ENCODE measurements at regions not wholly inside any gene's neighbourhood (a gene's known extent, or its start where the extent isn't known, plus 50 kb on each side); places are given as distances from the start of the nearest gene placed in this dataset.

- H3K9ac ChIP-seq (ENCODE audit: control insufficient read depth, extremely low read depth, insufficient read depth, low read length): no peak overlapping the region
- H3K4me3 ChIP-seq (ENCODE audit: control insufficient read depth in 2 of 3, extremely low read depth in 1 of 3, insufficient read depth in 2 of 3, low read depth in 1 of 3, low read length in 3 of 3): no peak overlapping the region
- no peaks in the 10 kb centered on the region for H3K27me3 ChIP-seq (ENCODE audit: control insufficient read depth, extremely low read depth, insufficient read depth, low read length)
- no peak overlapping the region for H3K4me2 ChIP-seq (ENCODE audit: control insufficient read depth, extremely low read depth, insufficient read depth, low read depth, low read length)
- dilution Hi-C loops (cut with MboI; ENCODE audit: extremely low pct_ligation_motif_present, low sequenced_read_pairs): no loop called here
- H3K9me3 ChIP-seq (ENCODE audit: control insufficient read depth, low read depth, low read length): no peaks in the 10 kb centered on the region
- TF ChIP-seq EZH2 (IDR thresholded peaks at IDR 0.05; ENCODE audit: low read length) (no peak), CTCF (optimal IDR thresholded peaks at IDR 0.05 in 1 of 3, IDR thresholded peaks at IDR 0.05 in 1 of 3, conservative IDR thresholded peaks at IDR 0.05 in 1 of 3; ENCODE audit: extremely low read depth in 1 of 3, insufficient read depth in 2 of 3, low read length in 3 of 3) (no peak)
- no peaks in the 10 kb centered on the region for H3K79me2 ChIP-seq (ENCODE audit: control insufficient read depth, insufficient read depth, low read length)
- DNase-seq (ENCODE audit: low read depth, low spot score) (no peak), FAIRE-seq (no peak)
- no peaks in the 10 kb centered on the region for H3K9me1 ChIP-seq (ENCODE audit: control insufficient read depth, extremely low read depth, insufficient read depth, low read length)
- no peak overlapping the region for H2AFZ ChIP-seq (ENCODE audit: control insufficient read depth, low read length)
- H3K27ac ChIP-seq (ENCODE audit: control insufficient read depth, insufficient read depth, low read length): no peak overlapping the region
- H3K4me1 ChIP-seq (ENCODE audit: control insufficient read depth, extremely low read depth, insufficient read depth, low read length): no peaks in the 10 kb centered on the region
- no peaks in the 10 kb centered on the region for H3K36me3 ChIP-seq (ENCODE audit: control insufficient read depth in 2 of 2, extremely low read depth in 1 of 2, insufficient read depth in 2 of 2, low read length in 2 of 2)
- no peaks in the 10 kb centered on the region for H4K20me1 ChIP-seq (ENCODE audit: control insufficient read depth, extremely low read depth, insufficient read depth, low read length)
Measured at GRCh38 chr1:191760016-191760415, 398.2 kb upstream of the RGS18 start.

GRCh38 chr1:191788551-191788950, 369.7 kb upstream of the RGS18 start:
- FAIRE-seq (no peak), DNase-seq (ENCODE audit: low read depth, low spot score) (no peak)
- H3K4me3 ChIP-seq (ENCODE audit: control insufficient read depth in 2 of 3, extremely low read depth in 1 of 3, insufficient read depth in 2 of 3, low read depth in 1 of 3, low read length in 3 of 3): no peak overlapping the region
- no peaks in the 10 kb centered on the region for H3K27me3 ChIP-seq (ENCODE audit: control insufficient read depth, extremely low read depth, insufficient read depth, low read length)
- no peak overlapping the region for H2AFZ ChIP-seq (ENCODE audit: control insufficient read depth, low read length)
- no peak overlapping the region for H3K9ac ChIP-seq (ENCODE audit: control insufficient read depth, extremely low read depth, insufficient read depth, low read length)
- H3K79me2 ChIP-seq (ENCODE audit: control insufficient read depth, insufficient read depth, low read length): no peaks in the 10 kb centered on the region
- dilution Hi-C loops (cut with MboI; ENCODE audit: extremely low pct_ligation_motif_present, low sequenced_read_pairs): no loop called here
- H3K9me3 ChIP-seq (ENCODE audit: control insufficient read depth, low read depth, low read length): no peaks in the 10 kb centered on the region
- H3K36me3 ChIP-seq (ENCODE audit: control insufficient read depth in 2 of 2, extremely low read depth in 1 of 2, insufficient read depth in 2 of 2, low read length in 2 of 2): no peaks in the 10 kb centered on the region
- no peaks in the 10 kb centered on the region for H4K20me1 ChIP-seq (ENCODE audit: control insufficient read depth, extremely low read depth, insufficient read depth, low read length)
- H3K4me1 ChIP-seq (ENCODE audit: control insufficient read depth, extremely low read depth, insufficient read depth, low read length): no peaks in the 10 kb centered on the region
- no peaks in the 10 kb centered on the region for H3K9me1 ChIP-seq (ENCODE audit: control insufficient read depth, extremely low read depth, insufficient read depth, low read length)
- H3K4me2 ChIP-seq (ENCODE audit: control insufficient read depth, extremely low read depth, insufficient read depth, low read depth, low read length): no peak overlapping the region
- no peak overlapping the region for H3K27ac ChIP-seq (ENCODE audit: control insufficient read depth, insufficient read depth, low read length)
- no peak for TF ChIP-seq EZH2 (IDR thresholded peaks at IDR 0.05; ENCODE audit: low read length)
- no peak for TF ChIP-seq CTCF (optimal IDR thresholded peaks at IDR 0.05 in 1 of 3, IDR thresholded peaks at IDR 0.05 in 1 of 3, conservative IDR thresholded peaks at IDR 0.05 in 1 of 3; ENCODE audit: extremely low read depth in 1 of 3, insufficient read depth in 2 of 3, low read length in 3 of 3)

Measured in keratinocyte (primary cell).